ENCODE measurements at regions not wholly inside any gene's neighbourhood (a gene's known extent, or its start where the extent isn't known, plus 50 kb on each side); places are given as distances from the start of the nearest gene placed in this dataset.
A peak's percentile ranks its signal among the peaks of the same experiment; 100 is the strongest.

GRCh38 chr15:92224843-92225242 lies 168.8 kb upstream of the ST8SIA2 start:
- DNase-seq (ENCODE audit: low spot score): no peak

- DNase-seq (ENCODE audit: low spot score): peak; percentile 63
Measured at GRCh38 chr15:92226020-92226612, 167.6 kb upstream of the ST8SIA2 start.

GRCh38 chr15:92228830-92229229 lies 164.9 kb upstream of the ST8SIA2 start:
- no peak for DNase-seq (ENCODE audit: low spot score)

- no peak for DNase-seq (ENCODE audit: low spot score)
Measured at GRCh38 chr15:92231461-92231860, 162.2 kb upstream of the ST8SIA2 start.

- no peak for DNase-seq (ENCODE audit: low spot score)
Measured at GRCh38 chr15:92232317-92232716, 161.4 kb upstream of the ST8SIA2 start.

GRCh38 chr15:92232876-92233275 lies 160.8 kb upstream of the ST8SIA2 start:
- DNase-seq (ENCODE audit: low spot score): no peak

- DNase-seq (ENCODE audit: low spot score): no peak
Measured at GRCh38 chr15:92243227-92243626, 150.5 kb upstream of the ST8SIA2 start.

- no peak for DNase-seq (ENCODE audit: low spot score)
Measured at GRCh38 chr15:92244703-92245102, 149.0 kb upstream of the ST8SIA2 start.

- no peak for DNase-seq (ENCODE audit: low spot score)
Measured at GRCh38 chr15:92247649-92248242, 145.9 kb upstream of the ST8SIA2 start.

GRCh38 chr15:92266796-92267685 lies 126.6 kb upstream of the ST8SIA2 start:
- DNase-seq (ENCODE audit: low spot score): no peak

- DNase-seq (ENCODE audit: low spot score): no peak
Measured at GRCh38 chr15:92268900-92269299, 124.8 kb upstream of the ST8SIA2 start.

GRCh38 chr15:92271179-92271578 lies 122.5 kb upstream of the ST8SIA2 start:
- no peak for DNase-seq (ENCODE audit: low spot score)

- DNase-seq (ENCODE audit: low spot score): no peak
Measured at GRCh38 chr15:92272106-92272505, 121.6 kb upstream of the ST8SIA2 start.

GRCh38 chr15:92273286-92273685 lies 120.4 kb upstream of the ST8SIA2 start:
- DNase-seq (ENCODE audit: low spot score): no peak

GRCh38 chr15:92273723-92274122 lies 120.0 kb upstream of the ST8SIA2 start:
- DNase-seq (ENCODE audit: low spot score): no peak

- peak; percentile 72 for DNase-seq (ENCODE audit: low spot score)
Measured at GRCh38 chr15:92277776-92278175, 115.9 kb upstream of the ST8SIA2 start.

- DNase-seq (ENCODE audit: low spot score): no peak
Measured at GRCh38 chr15:92283813-92284212, 109.9 kb upstream of the ST8SIA2 start.

GRCh38 chr15:92288755-92289154 lies 104.9 kb upstream of the ST8SIA2 start:
- DNase-seq (ENCODE audit: low spot score): no peak

- DNase-seq (ENCODE audit: low spot score): no peak
Measured at GRCh38 chr15:92289733-92290132, 103.9 kb upstream of the ST8SIA2 start.

GRCh38 chr15:92290359-92290992 lies 103.2 kb upstream of the ST8SIA2 start:
- no peak for DNase-seq (ENCODE audit: low spot score)

- no peak for DNase-seq (ENCODE audit: low spot score)
Measured at GRCh38 chr15:92291900-92292299, 101.8 kb upstream of the ST8SIA2 start.

- no peak for DNase-seq (ENCODE audit: low spot score)
Measured at GRCh38 chr15:92294759-92295158, 98.9 kb upstream of the ST8SIA2 start.

Data from HT-29 (cell line).